Smooth muscle cell (in vitro differentiated cells): ENCODE measurements at regions not wholly inside any gene's neighbourhood (a gene's known extent, or its start where the extent isn't known, plus 50 kb on each side); places are given as distances from the start of the nearest gene placed in this dataset.

Experiments used
- DNase-seq: peaks from one replicate; lab custom pipeline; 2025; ENCODE audit not compliant: unreplicated experiment; lab: John Stamatoyannopoulos, UW
- H2AFZ ChIP-seq: fragments of 200-600 bp; sonication (generic); 2 replicates; pipeline ENCODE4 v1.6.0; 2016; ENCODE audit warnings: antibody characterized with exemption, low read depth, mild to moderate bottlenecking
- H3F3A ChIP-seq: fragments of 200-600 bp; sonication (generic); 2 replicates; pipeline ENCODE4 v1.6.0; 2017; ENCODE audit warnings: antibody characterized with exemption, low read depth
- H3K27ac ChIP-seq: fragments of 200-600 bp; sonication (generic); 2 replicates; pipeline ENCODE4 v1.5.1; 2016; ENCODE audit warnings: low read depth, mild to moderate bottlenecking
- H3K27me3 ChIP-seq: fragments of 200-600 bp; sonication (generic); 2 replicates; pipeline ENCODE4 v1.6.1; 2016; ENCODE audit warnings: low read depth, mild to moderate bottlenecking
- H3K36me3 ChIP-seq: fragments of 200-600 bp; sonication (generic); 2 replicates; pipeline ENCODE4 v1.5.1; 2016; ENCODE audit warnings: low read depth
- H3K4me1 ChIP-seq: fragments of 200-600 bp; sonication (generic); 2 replicates; pipeline ENCODE4 v1.5.1; 2016; ENCODE audit warnings: low read depth
- H3K4me2 ChIP-seq: fragments of 200-600 bp; sonication (generic); 2 replicates; pipeline ENCODE4 v1.6.0; 2016; ENCODE audit warnings: mild to moderate bottlenecking
- H3K4me3 ChIP-seq: fragments of 200-600 bp; sonication (generic); 2 replicates; pipeline ENCODE4 v1.5.1; 2016; ENCODE audit warnings: mild to moderate bottlenecking
- H3K79me2 ChIP-seq: fragments of 200-600 bp; sonication (generic); 2 replicates; pipeline ENCODE4 v1.6.0; 2016; ENCODE audit warnings: low read depth, mild to moderate bottlenecking
- H3K9ac ChIP-seq: fragments of 200-600 bp; sonication (generic); 2 replicates; pipeline ENCODE4 v1.6.0; 2016; ENCODE audit warnings: low read depth
- H3K9me3 ChIP-seq: fragments of 200-600 bp; sonication (generic); replicated peaks from 2 replicates; pipeline ENCODE4 v1.5.1; 2016; ENCODE audit warnings: low read depth
- H4K20me1 ChIP-seq: fragments of 200-600 bp; sonication (generic); 2 replicates; pipeline ENCODE4 v1.6.0; 2016; ENCODE audit warnings: low read depth
- CTCF ChIP-seq: fragments of 200-600 bp; sonication (generic); IDR thresholded peaks from 2 replicates; pipeline ENCODE4 v1.5.1; 2017; ENCODE audit warnings: borderline replicate concordance, mild to moderate bottlenecking, antibody characterized with exemption; ENCODE audit not compliant: insufficient read depth, poor library complexity, severe bottlenecking
- WGBS: methylation state at CpG from one replicate; pipeline ENCODE4 v1.1.7; 2016; ENCODE audit warnings: low lambda C conversion rate; 5-methylcytosine and 5-hydroxymethylcytosine counted together

GRCh38 chr3:187997490-187997889 lies 156.5 kb upstream of the LPP start:
- no peak overlapping the region for H3K4me3 ChIP-seq
- no peak overlapping the region for H3K27ac ChIP-seq
- no peaks in the 10 kb centered on the region for H3K9me3 ChIP-seq
- TF ChIP-seq CTCF = no peak
- no peak overlapping the region for H3K9ac ChIP-seq
- H3K27me3 ChIP-seq = no peaks in the 10 kb centered on the region
- H3F3A ChIP-seq = no peaks in the 10 kb centered on the region
- no peak overlapping the region for H2AFZ ChIP-seq
- no peaks in the 10 kb centered on the region for H3K4me1 ChIP-seq
- H3K4me2 ChIP-seq = no peak overlapping the region
- 50% methylated on average over 5 of the region's 5 CpGs for WGBS
- H3K36me3 ChIP-seq = no peaks in the 10 kb centered on the region
- no peaks in the 10 kb centered on the region for H3K79me2 ChIP-seq
- H4K20me1 ChIP-seq = no peaks in the 10 kb centered on the region
- DNase-seq = no peak

GRCh38 chr3:187997946-187998561 lies 155.9 kb upstream of the LPP start:
- DNase-seq = no peak
- no peak overlapping the region for H3K27ac ChIP-seq
- H3K9ac ChIP-seq = no peak overlapping the region
- no peak overlapping the region for H3K4me2 ChIP-seq
- TF ChIP-seq CTCF = no peak
- H3K79me2 ChIP-seq = no peaks in the 10 kb centered on the region
- H3K36me3 ChIP-seq = no peaks in the 10 kb centered on the region
- 94% methylated on average over 9 of the region's 9 CpGs for WGBS
- no peak overlapping the region for H2AFZ ChIP-seq
- no peak overlapping the region for H3K4me3 ChIP-seq
- H3K9me3 ChIP-seq = no peaks in the 10 kb centered on the region
- H4K20me1 ChIP-seq = no peaks in the 10 kb centered on the region
- no peaks in the 10 kb centered on the region for H3F3A ChIP-seq
- H3K27me3 ChIP-seq = no peaks in the 10 kb centered on the region
- H3K4me1 ChIP-seq = no peaks in the 10 kb centered on the region

- Histone ChIP-seq H3K9me3 (no peaks in the 10 kb centered on the region), H4K20me1 (no peaks in the 10 kb centered on the region), H3K36me3 (no peaks in the 10 kb centered on the region), H3K9ac (no peak overlapping the region), H3K27me3 (no peaks in the 10 kb centered on the region), H3K4me1 (peaks cover 2% of the 10 kb centered on the region), H3K79me2 (no peaks in the 10 kb centered on the region), H2AFZ (no peak overlapping the region), H3K4me2 (no peak overlapping the region), H3K27ac (no peak overlapping the region), H3F3A (no peaks in the 10 kb centered on the region), H3K4me3 (no peak overlapping the region)
- TF ChIP-seq CTCF = no peak
- DNase-seq = no peak
- 77% methylated on average over 3 of the region's 3 CpGs for WGBS
Measured at GRCh38 chr3:187998611-187999010, 155.3 kb upstream of the LPP start.

GRCh38 chr3:187999821-188000220 lies 154.1 kb upstream of the LPP start:
- no peak for TF ChIP-seq CTCF
- Histone ChIP-seq H3K36me3 (no peaks in the 10 kb centered on the region), H3K79me2 (no peaks in the 10 kb centered on the region), H3K4me2 (no peak overlapping the region), H4K20me1 (no peaks in the 10 kb centered on the region), H3F3A (no peaks in the 10 kb centered on the region), H3K4me1 (peaks cover 7% of the 10 kb centered on the region), H3K4me3 (no peak overlapping the region), H3K27me3 (no peaks in the 10 kb centered on the region), H3K9ac (no peak overlapping the region), H2AFZ (no peak overlapping the region), H3K9me3 (no peaks in the 10 kb centered on the region), H3K27ac (no peak overlapping the region)
- WGBS = 86% methylated on average over 4 of the region's 4 CpGs
- no peak for DNase-seq
